Osteoblast (primary cell): ENCODE measurements at regions not wholly inside any gene's neighbourhood (a gene's known extent, or its start where the extent isn't known, plus 50 kb on each side); places are given as distances from the start of the nearest gene placed in this dataset.

Source experiments
- DNase-seq: peaks from one replicate; pipeline ENCODE4 v3.0.0; 2011; ENCODE audit warnings: low spot score, mixed read lengths; ENCODE audit not compliant: insufficient read length; ENCODE audit errors: missing footprints
- H2AFZ ChIP-seq: 2 replicates; pipeline ENCODE4 v1.6.0; 2011; ENCODE audit warnings: mild to moderate bottlenecking, low read length
- H3K27ac ChIP-seq: 2 replicates; pipeline ENCODE4 v1.5.1; 2011; ENCODE audit warnings: mild to moderate bottlenecking, low read depth, low read length, moderate library complexity
- H3K27me3 ChIP-seq: 2 replicates; pipeline ENCODE4 v1.6.0; 2012; ENCODE audit warnings: mild to moderate bottlenecking, control low read depth, inconsistent platforms, low read length, moderate library complexity; ENCODE audit not compliant: insufficient read depth
- H3K36me3 ChIP-seq: 2 replicates; pipeline ENCODE4 v1.5.1; 2011; ENCODE audit warnings: mild to moderate bottlenecking, low read length, control low read depth, moderate library complexity; ENCODE audit not compliant: insufficient read depth
- H3K4me1 ChIP-seq: 2 replicates; pipeline ENCODE4 v1.5.1; 2011; ENCODE audit warnings: mild to moderate bottlenecking, low read length, control low read depth, moderate library complexity; ENCODE audit not compliant: insufficient read depth
- H3K4me2 ChIP-seq: 2 replicates; pipeline ENCODE4 v1.6.0; 2011; ENCODE audit warnings: mild to moderate bottlenecking, low read length; ENCODE audit not compliant: insufficient read depth
- H3K4me3 ChIP-seq: fragments of 200-600 bp; sonication (generic); 3 replicates; pipeline ENCODE4 v1.5.1; 2012; ENCODE audit warnings: mild to moderate bottlenecking, low read length, inconsistent platforms; ENCODE audit not compliant: insufficient read depth
- H3K79me2 ChIP-seq: 2 replicates; pipeline ENCODE4 v1.6.0; 2012; ENCODE audit warnings: mild to moderate bottlenecking, low read length, control low read depth, inconsistent platforms; ENCODE audit not compliant: insufficient read depth
- H3K9me3 ChIP-seq: 2 replicates; pipeline ENCODE4 v1.5.1; 2011; ENCODE audit warnings: low read depth, low read length, control low read depth
- H4K20me1 ChIP-seq: 2 replicates; pipeline ENCODE4 v1.6.0; 2012; ENCODE audit warnings: mild to moderate bottlenecking, low read length, control low read depth; ENCODE audit not compliant: insufficient read depth
- TF ChIP-seq, protein P1 (sequence below): IDR thresholded peaks from 2 replicates; pipeline ENCODE4 v1.5.1; 2011; ENCODE audit warnings: mild to moderate bottlenecking, low read depth, low read length, moderate library complexity; ENCODE audit errors: extremely low read depth

DNA sequence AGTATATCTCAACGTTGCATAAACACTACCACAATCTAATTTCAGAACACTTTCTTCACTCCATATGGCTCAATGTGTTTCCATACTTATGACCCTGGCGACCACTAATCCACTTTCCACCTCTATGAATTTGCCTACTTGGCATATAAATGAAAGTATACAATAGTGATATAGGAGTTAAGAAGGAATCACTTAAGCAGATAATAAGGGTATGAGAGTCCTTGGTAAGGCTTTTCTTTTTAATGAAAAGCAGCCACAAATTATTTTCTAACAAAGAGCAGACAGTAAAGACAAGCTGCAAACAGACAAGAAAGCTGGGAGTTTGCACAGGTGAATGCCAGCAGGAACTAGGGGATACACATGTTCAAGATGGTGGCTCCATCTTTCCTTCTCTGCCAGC, 615.1 kb upstream of the NUDT12 start:
- Histone ChIP-seq H3K4me1 (no peaks in the 10 kb centered on the region), H3K4me2 (no peak overlapping the region), H3K9me3 (peaks cover 7% of the 10 kb centered on the region), H2AFZ (no peak overlapping the region), H3K79me2 (no peaks in the 10 kb centered on the region), H3K27me3 (no peaks in the 10 kb centered on the region), H3K36me3 (no peaks in the 10 kb centered on the region), H3K4me3 (no peak overlapping the region), H4K20me1 (no peaks in the 10 kb centered on the region), H3K27ac (no peak overlapping the region)
- no peak for DNase-seq
- TF ChIP-seq, protein P1, sequence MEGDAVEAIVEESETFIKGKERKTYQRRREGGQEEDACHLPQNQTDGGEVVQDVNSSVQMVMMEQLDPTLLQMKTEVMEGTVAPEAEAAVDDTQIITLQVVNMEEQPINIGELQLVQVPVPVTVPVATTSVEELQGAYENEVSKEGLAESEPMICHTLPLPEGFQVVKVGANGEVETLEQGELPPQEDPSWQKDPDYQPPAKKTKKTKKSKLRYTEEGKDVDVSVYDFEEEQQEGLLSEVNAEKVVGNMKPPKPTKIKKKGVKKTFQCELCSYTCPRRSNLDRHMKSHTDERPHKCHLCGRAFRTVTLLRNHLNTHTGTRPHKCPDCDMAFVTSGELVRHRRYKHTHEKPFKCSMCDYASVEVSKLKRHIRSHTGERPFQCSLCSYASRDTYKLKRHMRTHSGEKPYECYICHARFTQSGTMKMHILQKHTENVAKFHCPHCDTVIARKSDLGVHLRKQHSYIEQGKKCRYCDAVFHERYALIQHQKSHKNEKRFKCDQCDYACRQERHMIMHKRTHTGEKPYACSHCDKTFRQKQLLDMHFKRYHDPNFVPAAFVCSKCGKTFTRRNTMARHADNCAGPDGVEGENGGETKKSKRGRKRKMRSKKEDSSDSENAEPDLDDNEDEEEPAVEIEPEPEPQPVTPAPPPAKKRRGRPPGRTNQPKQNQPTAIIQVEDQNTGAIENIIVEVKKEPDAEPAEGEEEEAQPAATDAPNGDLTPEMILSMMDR, result no peak

GRCh38 chr5:104172976-104173375, 610.4 kb upstream of the NUDT12 start:
- Histone ChIP-seq H3K4me1 (no peaks in the 10 kb centered on the region), H3K27ac (no peak overlapping the region), H3K79me2 (no peaks in the 10 kb centered on the region), H4K20me1 (no peaks in the 10 kb centered on the region), H3K27me3 (no peaks in the 10 kb centered on the region), H3K4me3 (no peak overlapping the region), H2AFZ (peak overlapping the region; percentile 3), H3K36me3 (no peaks in the 10 kb centered on the region), H3K9me3 (no peaks in the 10 kb centered on the region), H3K4me2 (no peak overlapping the region)
- TF ChIP-seq, protein P1, result no peak
- DNase-seq, result no peak

- Histone ChIP-seq H3K27me3 (no peaks in the 10 kb centered on the region), H3K36me3 (no peaks in the 10 kb centered on the region), H3K79me2 (no peaks in the 10 kb centered on the region), H3K4me1 (no peaks in the 10 kb centered on the region), H3K4me2 (no peak overlapping the region), H3K9me3 (no peaks in the 10 kb centered on the region), H3K4me3 (no peak overlapping the region), H3K27ac (no peak overlapping the region), H2AFZ (no peak overlapping the region), H4K20me1 (no peaks in the 10 kb centered on the region)
- no peak for DNase-seq
- TF ChIP-seq, protein P1, result no peak
Measured at GRCh38 chr5:104171958-104172690, 609.5 kb upstream of the NUDT12 start.

- Histone ChIP-seq H2AFZ (no peak overlapping the region), H3K9me3 (no peaks in the 10 kb centered on the region), H3K4me3 (no peak overlapping the region), H3K36me3 (no peaks in the 10 kb centered on the region), H3K4me2 (no peak overlapping the region), H3K79me2 (no peaks in the 10 kb centered on the region), H3K27ac (no peak overlapping the region), H3K27me3 (no peaks in the 10 kb centered on the region), H4K20me1 (no peaks in the 10 kb centered on the region), H3K4me1 (no peaks in the 10 kb centered on the region)
- DNase-seq, result no peak
- TF ChIP-seq, protein P1, result no peak
Measured at GRCh38 chr5:104170926-104171325, 608.3 kb upstream of the NUDT12 start.
